SK-N-SH treated with all-trans-retinoic acid at 6 μM for 48 hours (cell line): ENCODE measurements at regions not wholly inside any gene's neighbourhood (a gene's known extent, or its start where the extent isn't known, plus 50 kb on each side); places are given as distances from the start of the nearest gene placed in this dataset.
A peak's percentile ranks its signal among the peaks of the same experiment; 100 is the strongest.

ENCODE experiments used
- ATAC-seq: fragments of 200-7000 bp; cut with Tn5 transposase; 3 replicates; pipeline ENCODE4 v1.9.1; 2020; ENCODE audit warnings: mild to moderate bottlenecking, moderate library complexity
- ARNTL ChIP-seq: fragments of 450-650 bp; formaldehyde crosslinking; IDR thresholded peaks from 2 replicates; pipeline ENCODE4 v1.5.0; 2020; ENCODE audit warnings: low read depth, mild to moderate bottlenecking, moderate library complexity, borderline replicate concordance
- BACH2 ChIP-seq: fragments of 250-450 bp; sonication (Bioruptor Pico); IDR thresholded peaks from 2 replicates; pipeline ENCODE4 v1.9.0; 2021; ENCODE audit warnings: mild to moderate bottlenecking, borderline replicate concordance
- CSDC2 ChIP-seq: fragments of 250-450 bp; sonication (Bioruptor Pico); IDR thresholded peaks from 2 replicates; pipeline ENCODE4 v1.5.0; 2020; ENCODE audit warnings: mild to moderate bottlenecking, moderate library complexity
- CSRNP3 ChIP-seq: fragments of 250-450 bp; sonication (Bioruptor Pico); IDR thresholded peaks from 2 replicates; pipeline ENCODE4 v1.5.1; 2021; ENCODE audit warnings: mild to moderate bottlenecking, moderate library complexity
- ESRRG ChIP-seq: fragments of 250-450 bp; sonication (Bioruptor Pico); IDR thresholded peaks from 2 replicates; pipeline ENCODE4 v1.6.1; 2021; ENCODE audit warnings: mild to moderate bottlenecking
- GLIS3 ChIP-seq: fragments of 250-450 bp; sonication (Bioruptor Pico); IDR thresholded peaks from 2 replicates; pipeline ENCODE4 v1.5.0; 2020; ENCODE audit warnings: mild to moderate bottlenecking, moderate library complexity
- ISL1 ChIP-seq: fragments of 250-450 bp; sonication (Bioruptor Pico); IDR thresholded peaks from 2 replicates; pipeline ENCODE4 v2.1.2; 2022; ENCODE audit warnings: mild to moderate bottlenecking, moderate library complexity
- PATZ1 ChIP-seq: fragments of 250-450 bp; sonication (Bioruptor Pico); IDR thresholded peaks from 2 replicates; pipeline ENCODE4 v1.8.0; 2020; ENCODE audit warnings: mild to moderate bottlenecking, moderate library complexity, borderline replicate concordance
- POU6F1 ChIP-seq: fragments of 250-450 bp; sonication (Bioruptor Pico); IDR thresholded peaks from 2 replicates; pipeline ENCODE4 v1.8.0; 2021; ENCODE audit warnings: low read depth, mild to moderate bottlenecking, moderate library complexity, borderline replicate concordance
- PPARA ChIP-seq: fragments of 250-450 bp; sonication (Bioruptor Pico); IDR thresholded peaks from 2 replicates; pipeline ENCODE4 v1.5.0; 2020; ENCODE audit warnings: mild to moderate bottlenecking, borderline replicate concordance
- RARB ChIP-seq: fragments of 250-450 bp; sonication (Bioruptor Pico); IDR thresholded peaks from 2 replicates; pipeline ENCODE4 v1.8.0; 2021; ENCODE audit warnings: mild to moderate bottlenecking, moderate library complexity
- SNAI2 ChIP-seq: fragments of 250-450 bp; sonication (Bioruptor Pico); IDR thresholded peaks from 2 replicates; pipeline ENCODE4 v1.5.0; 2020; ENCODE audit warnings: mild to moderate bottlenecking, moderate library complexity
- TCF4 ChIP-seq: fragments of 250-450 bp; sonication (Bioruptor Pico); IDR thresholded peaks from 2 replicates; pipeline ENCODE4 v1.8.0; 2021; ENCODE audit warnings: mild to moderate bottlenecking, moderate library complexity, borderline replicate concordance
- TSHZ2 ChIP-seq: fragments of 250-450 bp; sonication (Bioruptor Pico); IDR thresholded peaks from 2 replicates; pipeline ENCODE4 v1.5.0; 2020; ENCODE audit warnings: mild to moderate bottlenecking, moderate library complexity
- ZFP3 ChIP-seq: fragments of 250-450 bp; sonication (Bioruptor Pico); IDR thresholded peaks from 2 replicates; pipeline ENCODE4 v1.5.0; 2020; ENCODE audit warnings: mild to moderate bottlenecking, moderate library complexity
- ZFP30 ChIP-seq: fragments of 450-650 bp; formaldehyde crosslinking; IDR thresholded peaks from 2 replicates; pipeline ENCODE4 v1.5.0; 2022; ENCODE audit warnings: mild to moderate bottlenecking, moderate library complexity
- ZNF565 ChIP-seq: fragments of 450-650 bp; formaldehyde crosslinking; conservative IDR thresholded peaks from 2 replicates; pipeline ENCODE4 v1.5.0; 2020; ENCODE audit warnings: low read depth, mild to moderate bottlenecking, moderate library complexity
- ZNF70 ChIP-seq: fragments of 450-650 bp; formaldehyde crosslinking; IDR thresholded peaks from 2 replicates; pipeline ENCODE4 v1.5.0; 2020; ENCODE audit warnings: mild to moderate bottlenecking, moderate library complexity

- TF ChIP-seq PATZ1 (CRISPR knock-in tag) (no peak), ARNTL (CRISPR knock-in tag) (no peak), RARB (CRISPR knock-in tag) (no peak), CSRNP3 (no peak), POU6F1 (no peak), BACH2 (CRISPR knock-in tag) (no peak), PPARA (CRISPR knock-in tag) (no peak), ESRRG (CRISPR knock-in tag) (no peak), ZNF565 (CRISPR knock-in tag) (no peak)
Measured at GRCh38 chr9:79284081-79284480, 287.7 kb upstream of the TLE4 start (continued).

GRCh38 chr9:79286992-79287707, 284.6 kb upstream of the TLE4 start:
- ATAC-seq: peak; percentile 81
- TF ChIP-seq PPARA (CRISPR knock-in tag): no peak

GRCh38 chr9:79287708-79288290, 284.0 kb upstream of the TLE4 start:
- no peak for TF ChIP-seq POU6F1
- no peak for TF ChIP-seq PATZ1 (CRISPR knock-in tag)
- no peak for TF ChIP-seq ESRRG (CRISPR knock-in tag)
- no peak for TF ChIP-seq ZFP3
- TF ChIP-seq ISL1 (CRISPR knock-in tag): no peak
- TF ChIP-seq CSRNP3: no peak
- TF ChIP-seq PPARA (CRISPR knock-in tag): no peak
- peak; percentile 78 for ATAC-seq

GRCh38 chr9:79289856-79290255, 281.9 kb upstream of the TLE4 start:
- ATAC-seq: no peak
- TF ChIP-seq TSHZ2 (CRISPR knock-in tag): no peak
- TF ChIP-seq ZFP30: no peak
- TF ChIP-seq ZNF70 (CRISPR knock-in tag): no peak
- no peak for TF ChIP-seq PATZ1 (CRISPR knock-in tag)
- TF ChIP-seq RARB (CRISPR knock-in tag): no peak
- TF ChIP-seq ISL1 (CRISPR knock-in tag): no peak
- no peak for TF ChIP-seq SNAI2 (CRISPR knock-in tag)
- no peak for TF ChIP-seq CSDC2
- TF ChIP-seq TCF4: no peak
- no peak for TF ChIP-seq GLIS3 (CRISPR knock-in tag)
